DMS53 treated with DMSO at 0.1 percent for 48 hours (cell line): ENCODE measurements at regions not wholly inside any gene's neighbourhood (a gene's known extent, or its start where the extent isn't known, plus 50 kb on each side); places are given as distances from the start of the nearest gene placed in this dataset.

Source experiments
- DNase-seq: peaks from one replicate; lab custom pipeline; 2025; ENCODE audit not compliant: unreplicated experiment; lab: John Stamatoyannopoulos, UW

GRCh38 chr2:12827721-12828120 is 111.0 kb downstream of the TRIB2 start:
- DNase-seq, result no peak

- DNase-seq, result no peak
These were observed 112.2 kb downstream of the TRIB2 start for GRCh38 chr2:12828980-12829379.

GRCh38 chr2:12831016-12831415 is 114.3 kb downstream of the TRIB2 start:
- DNase-seq, result no peak

GRCh38 chr2:12834239-12834638 is 117.5 kb downstream of the TRIB2 start:
- DNase-seq, result no peak

- DNase-seq, result no peak
These were observed 119.0 kb downstream of the TRIB2 start for GRCh38 chr2:12835733-12836132.

GRCh38 chr2:12839339-12839738 is 122.6 kb downstream of the TRIB2 start:
- no peak for DNase-seq

- no peak for DNase-seq
These were observed 124.3 kb downstream of the TRIB2 start for GRCh38 chr2:12841021-12841420.

GRCh38 chr2:12842917-12843316 is 126.2 kb downstream of the TRIB2 start:
- DNase-seq, result no peak

- DNase-seq, result no peak
These were observed 127.8 kb downstream of the TRIB2 start for GRCh38 chr2:12844511-12844910.

GRCh38 chr2:12847694-12848575 is 131.2 kb downstream of the TRIB2 start:
- DNase-seq, result no peak

GRCh38 chr2:12852135-12852534 is 135.4 kb downstream of the TRIB2 start:
- no peak for DNase-seq

GRCh38 chr2:12854001-12854530 is 137.3 kb downstream of the TRIB2 start:
- no peak for DNase-seq

- DNase-seq, result no peak
These were observed 138.8 kb downstream of the TRIB2 start for GRCh38 chr2:12855508-12855907.

- DNase-seq, result no peak
These were observed 140.3 kb downstream of the TRIB2 start for GRCh38 chr2:12856934-12857601.

- no peak for DNase-seq
These were observed 141.2 kb downstream of the TRIB2 start for GRCh38 chr2:12857891-12858290.

GRCh38 chr2:12858786-12859185 is 142.1 kb downstream of the TRIB2 start:
- no peak for DNase-seq

- no peak for DNase-seq
These were observed 144.7 kb downstream of the TRIB2 start for GRCh38 chr2:12861344-12861930.

GRCh38 chr2:12862541-12862940 is 145.8 kb downstream of the TRIB2 start:
- DNase-seq, result no peak

- DNase-seq, result no peak
These were observed 147.2 kb downstream of the TRIB2 start for GRCh38 chr2:12863937-12864336.

- no peak for DNase-seq
These were observed 151.0 kb downstream of the TRIB2 start for GRCh38 chr2:12867631-12868287.

GRCh38 chr2:12870692-12871091 is 154.0 kb downstream of the TRIB2 start:
- DNase-seq, result no peak
